ENCODE measurements at regions not wholly inside any gene's neighbourhood (a gene's known extent, or its start where the extent isn't known, plus 50 kb on each side); places are given as distances from the start of the nearest gene placed in this dataset.
A peak's percentile ranks its signal among the peaks of the same experiment; 100 is the strongest.

GRCh38 chr1:39085174-39085573, 59.0 kb downstream of the NDUFS5 start:
- DNase-seq, result no peak

GRCh38 chr1:39086386-39086785, 60.2 kb downstream of the NDUFS5 start:
- DNase-seq, result no peak

- DNase-seq, result no peak
Measured at GRCh38 chr1:39086865-39087409, 60.8 kb downstream of the NDUFS5 start.

GRCh38 chr1:39087435-39087834, 61.3 kb downstream of the NDUFS5 start:
- no peak for DNase-seq

GRCh38 chr1:39088658-39089057, 62.5 kb downstream of the NDUFS5 start:
- DNase-seq, result no peak

GRCh38 chr1:39089931-39090521, 63.9 kb downstream of the NDUFS5 start:
- DNase-seq, result peak in 1 of 2 donors; percentile 70

- DNase-seq, result no peak
Measured at GRCh38 chr1:39090757-39091380, 64.7 kb downstream of the NDUFS5 start.

- DNase-seq, result peak; percentile 39 to 46
Measured at GRCh38 chr1:39091845-39092645, 65.9 kb downstream of the NDUFS5 start.

GRCh38 chr1:39094685-39095084, 68.5 kb downstream of the NDUFS5 start:
- no peak for DNase-seq

GRCh38 chr1:39098546-39099250, 72.5 kb downstream of the NDUFS5 start:
- DNase-seq, result peak; percentile 68 to 89

- DNase-seq, result peak; percentile 49 to 94
Measured at GRCh38 chr1:39102537-39103327, 76.6 kb downstream of the NDUFS5 start.

GRCh38 chr1:39103328-39104157, 77.4 kb downstream of the NDUFS5 start:
- no peak for DNase-seq

GRCh38 chr1:39104158-39105060, 78.3 kb downstream of the NDUFS5 start:
- DNase-seq, result peak; percentile 40 to 59

GRCh38 chr1:39105061-39105840, 79.1 kb downstream of the NDUFS5 start:
- DNase-seq, result peak; percentile 32 to 72

GRCh38 chr1:39105841-39106765, 80.0 kb downstream of the NDUFS5 start:
- peak in 1 of 2 donors; percentile 40 for DNase-seq

- no peak for DNase-seq
Measured at GRCh38 chr1:39106801-39107327, 80.7 kb downstream of the NDUFS5 start.

Data from hippocampal formation (tissue), 2 donors.